Activated CD4-positive, alpha-beta T cell treated with anti-CD3 and anti-CD28 coated beads for 24 hours (primary cell): ENCODE measurements at regions not wholly inside any gene's neighbourhood (a gene's known extent, or its start where the extent isn't known, plus 50 kb on each side); places are given as distances from the start of the nearest gene placed in this dataset.

Experiments used
- DNase-seq, 2 donors: peaks; one replicate each; pipeline ENCODE4 v3.0.0-alpha.2; 2020; ENCODE audit warnings: low read depth in 2 of 2

GRCh38 chr4:180207921-180208320, 2035.3 kb upstream of the TENM3 start:
- no peak for DNase-seq

- no peak for DNase-seq
Measured at GRCh38 chr4:180217070-180217469, 2026.1 kb upstream of the TENM3 start.

GRCh38 chr4:180219080-180219479, 2024.1 kb upstream of the TENM3 start:
- DNase-seq = no peak

- no peak for DNase-seq
Measured at GRCh38 chr4:180225977-180226376, 2017.2 kb upstream of the TENM3 start.

- DNase-seq = no peak
Measured at GRCh38 chr4:180234730-180235129, 2008.5 kb upstream of the TENM3 start.

GRCh38 chr4:180240670-180241069, 2002.5 kb upstream of the TENM3 start:
- DNase-seq = no peak

GRCh38 chr4:180253419-180253818, 1989.8 kb upstream of the TENM3 start:
- no peak for DNase-seq

- DNase-seq = no peak
Measured at GRCh38 chr4:180261346-180261745, 1981.9 kb upstream of the TENM3 start.

GRCh38 chr4:180280076-180280475, 1963.1 kb upstream of the TENM3 start:
- no peak for DNase-seq

- DNase-seq = no peak
Measured at GRCh38 chr4:180280726-180281297, 1962.4 kb upstream of the TENM3 start.

- no peak for DNase-seq
Measured at GRCh38 chr4:180281724-180282123, 1961.5 kb upstream of the TENM3 start.

- DNase-seq = no peak
Measured at GRCh38 chr4:180284267-180284666, 1958.9 kb upstream of the TENM3 start.

- DNase-seq = no peak
Measured at GRCh38 chr4:180285796-180286195, 1957.4 kb upstream of the TENM3 start.

GRCh38 chr4:180292339-180292738, 1950.9 kb upstream of the TENM3 start:
- DNase-seq = no peak

GRCh38 chr4:180296036-180296599, 1947.1 kb upstream of the TENM3 start:
- DNase-seq = no peak

- no peak for DNase-seq
Measured at GRCh38 chr4:180304321-180304720, 1938.9 kb upstream of the TENM3 start.

GRCh38 chr4:180310616-180311015, 1932.6 kb upstream of the TENM3 start:
- DNase-seq = no peak

GRCh38 chr4:180314972-180315371, 1928.2 kb upstream of the TENM3 start:
- no peak for DNase-seq

- DNase-seq = no peak
Measured at GRCh38 chr4:180330521-180330920, 1912.7 kb upstream of the TENM3 start.

- DNase-seq = no peak
Measured at GRCh38 chr4:180333162-180333561, 1910.0 kb upstream of the TENM3 start.

GRCh38 chr4:180335566-180335965, 1907.6 kb upstream of the TENM3 start:
- no peak for DNase-seq

- DNase-seq = no peak
Measured at GRCh38 chr4:180336494-180337090, 1906.6 kb upstream of the TENM3 start.

GRCh38 chr4:180341926-180342325, 1901.3 kb upstream of the TENM3 start:
- DNase-seq = no peak

- DNase-seq = no peak
Measured at GRCh38 chr4:180350901-180351300, 1892.3 kb upstream of the TENM3 start.
